Kidney tubule cell (primary cell): ENCODE measurements at regions not wholly inside any gene's neighbourhood (a gene's known extent, or its start where the extent isn't known, plus 50 kb on each side); places are given as distances from the start of the nearest gene placed in this dataset.
A peak's percentile ranks its signal among the peaks of the same experiment; 100 is the strongest.
"Not testable (repeated sequence)": the region's sequence is repeated elsewhere in the genome, so short reads cannot be mapped to it uniquely, and the experiment has no call there.

Source experiments
- DNase-seq: peaks from one replicate; pipeline ENCODE4 v3.0.0-alpha.2; 2018; ENCODE audit warnings: low spot score

- DNase-seq: no peak
Measured at GRCh38 chr5:174984863-174985262, 260.5 kb downstream of the MSX2 start.

GRCh38 chr5:174982485-174982884 lies 258.1 kb downstream of the MSX2 start:
- no peak for DNase-seq

GRCh38 chr5:174981416-174981815 lies 257.0 kb downstream of the MSX2 start:
- no peak for DNase-seq

GRCh38 chr5:174980952-174981351 lies 256.6 kb downstream of the MSX2 start:
- DNase-seq: no peak

GRCh38 chr5:174972291-174972690 lies 247.9 kb downstream of the MSX2 start:
- no peak for DNase-seq

GRCh38 chr5:174971210-174971609 lies 246.8 kb downstream of the MSX2 start:
- no peak for DNase-seq

GRCh38 chr5:174970502-174970901 lies 246.1 kb downstream of the MSX2 start:
- DNase-seq: no peak

- DNase-seq: no peak
Measured at GRCh38 chr5:174953871-174954270, 229.5 kb downstream of the MSX2 start.

- DNase-seq: peak; percentile 71
Measured at GRCh38 chr5:174951151-174951780, 226.9 kb downstream of the MSX2 start.

- DNase-seq: no peak
Measured at GRCh38 chr5:174947548-174947947, 223.2 kb downstream of the MSX2 start.

- no peak for DNase-seq
Measured at GRCh38 chr5:174945853-174946252, 221.5 kb downstream of the MSX2 start.

- no peak for DNase-seq
Measured at GRCh38 chr5:174943785-174944184, 219.4 kb downstream of the MSX2 start.

- not testable (repeated sequence) for DNase-seq
Measured at GRCh38 chr5:174943002-174943401, 218.6 kb downstream of the MSX2 start.

- DNase-seq: no peak
Measured at GRCh38 chr5:174937201-174938123, 213.1 kb downstream of the MSX2 start.

GRCh38 chr5:174935854-174936474 lies 211.6 kb downstream of the MSX2 start:
- DNase-seq: peak; percentile 38

- DNase-seq: not testable (repeated sequence)
Measured at GRCh38 chr5:174931033-174931432, 206.7 kb downstream of the MSX2 start.

- no peak for DNase-seq
Measured at GRCh38 chr5:174925586-174925985, 201.2 kb downstream of the MSX2 start.

GRCh38 chr5:174922955-174923354 lies 198.6 kb downstream of the MSX2 start:
- no peak for DNase-seq

- no peak for DNase-seq
Measured at GRCh38 chr5:174920906-174921550, 196.6 kb downstream of the MSX2 start.

GRCh38 chr5:174919351-174919750 lies 195.0 kb downstream of the MSX2 start:
- DNase-seq: no peak

- no peak for DNase-seq
Measured at GRCh38 chr5:174918655-174919054, 194.3 kb downstream of the MSX2 start.

- DNase-seq: no peak
Measured at GRCh38 chr5:174917976-174918554, 193.7 kb downstream of the MSX2 start.
